Liver (tissue), 8 donors: ENCODE measurements at regions not wholly inside any gene's neighbourhood (a gene's known extent, or its start where the extent isn't known, plus 50 kb on each side); places are given as distances from the start of the nearest gene placed in this dataset.

Source experiments
- DNase-seq: peaks from one replicate; pipeline ENCODE4 v3.0.0-alpha.2; 2017; ENCODE audit warnings: low spot score
- H3K27ac ChIP-seq, 2 donors: one replicate each; pipeline ENCODE4 v1.7.0; 2013; ENCODE audit warnings: inconsistent platforms in 2 of 2, low read length in 2 of 2, control low read depth in 1 of 2, low read depth in 1 of 2, mild to moderate bottlenecking in 1 of 2
- H3K27me3 ChIP-seq, 4 donors: one replicate each; pipeline versions ENCODE4 v1.6.1 to v1.7.0; 2013; ENCODE audit warnings: low read length in 3 of 4, inconsistent platforms in 1 of 4, mild to moderate bottlenecking in 1 of 4, moderate library complexity in 1 of 4; ENCODE audit not compliant: control insufficient read depth in 4 of 4, insufficient read depth in 4 of 4
- H3K36me3 ChIP-seq, 4 donors: one replicate each; pipeline versions ENCODE4 v1.6.1 to v1.7.0; 2013; ENCODE audit warnings: low read length in 3 of 4, mild to moderate bottlenecking in 3 of 4, low read depth in 1 of 4, moderate library complexity in 1 of 4; ENCODE audit not compliant: control insufficient read depth in 4 of 4, insufficient read depth in 3 of 4
- H3K4me1 ChIP-seq, 4 donors: one replicate each; pipeline versions ENCODE4 v1.6.1 to v1.7.0; 2013; ENCODE audit warnings: low read length in 3 of 4, mild to moderate bottlenecking in 3 of 4, moderate library complexity in 1 of 4; ENCODE audit not compliant: control insufficient read depth in 4 of 4, insufficient read depth in 4 of 4
- H3K4me3 ChIP-seq, 3 donors: one replicate each; pipeline versions ENCODE4 v1.6.1 to v1.7.0; 2013; ENCODE audit warnings: low read length in 3 of 3, control low read depth in 1 of 3, low read depth in 1 of 3, mild to moderate bottlenecking in 1 of 3
- H3K9ac ChIP-seq, 2 donors: one replicate each; pipeline ENCODE4 v1.7.0; 2013; ENCODE audit warnings: low read length in 2 of 2, mild to moderate bottlenecking in 2 of 2, moderate library complexity in 2 of 2, control low read depth in 1 of 2, low read depth in 1 of 2
- H3K9me3 ChIP-seq, 4 donors: one replicate each; pipeline versions ENCODE4 v1.6.1 to v1.7.0; 2013; ENCODE audit warnings: low read length in 3 of 4; ENCODE audit not compliant: control insufficient read depth in 4 of 4
- EGR1 ChIP-seq, 2 donors: IDR thresholded peaks; 2 replicates each; pipeline ENCODE4 v1.6.1; 2016 to 2018; ENCODE audit warnings: antibody characterized with exemption in 2 of 2, low read depth in 2 of 2
- FOXA1 ChIP-seq: IDR thresholded peaks from 2 replicates; pipeline ENCODE4 v1.6.1; 2016; ENCODE audit warnings: antibody characterized with exemption
- FOXA2 ChIP-seq: IDR thresholded peaks from 2 replicates; pipeline ENCODE4 v1.6.1; 2016; ENCODE audit warnings: antibody characterized with exemption
- GABPA ChIP-seq, 2 donors: IDR thresholded peaks in 1 of 2; conservative IDR thresholded peaks in 1 of 2; 2 replicates each; pipeline ENCODE4 v1.6.1; 2016; ENCODE audit warnings: antibody characterized with exemption in 2 of 2, mild to moderate bottlenecking in 1 of 2, moderate library complexity in 1 of 2
- HNF4A ChIP-seq, 2 donors: conservative IDR thresholded peaks; 2 replicates each; pipeline ENCODE4 v1.6.1; 2016; ENCODE audit warnings: antibody characterized with exemption in 2 of 2, mild to moderate bottlenecking in 2 of 2
- HNF4G ChIP-seq: IDR thresholded peaks from 2 replicates; pipeline ENCODE4 v1.6.1; 2016; ENCODE audit warnings: antibody characterized with exemption
- NR2F2 ChIP-seq: IDR thresholded peaks from 2 replicates; pipeline ENCODE4 v1.6.1; 2016; ENCODE audit warnings: antibody characterized with exemption
- RAD21 ChIP-seq, 2 donors: IDR thresholded peaks; 2 replicates each; pipeline ENCODE4 v1.6.1; 2016; ENCODE audit warnings: antibody characterized with exemption in 2 of 2, mild to moderate bottlenecking in 2 of 2
- RXRA ChIP-seq, 2 donors: IDR thresholded peaks; 2 replicates each; pipeline ENCODE4 v1.6.1; 2017 to 2018; ENCODE audit warnings: antibody characterized with exemption in 2 of 2, mild to moderate bottlenecking in 1 of 2
- SP1 ChIP-seq: IDR thresholded peaks from 2 replicates; pipeline ENCODE4 v1.6.1; 2018; ENCODE audit warnings: antibody characterized with exemption, mild to moderate bottlenecking
- TAF1 ChIP-seq: conservative IDR thresholded peaks from 2 replicates; pipeline ENCODE4 v1.6.1; 2016; ENCODE audit warnings: antibody characterized with exemption, mild to moderate bottlenecking
- YY1 ChIP-seq: IDR thresholded peaks from 2 replicates; pipeline ENCODE4 v1.6.1; 2016; ENCODE audit warnings: antibody characterized with exemption, mild to moderate bottlenecking
- WGBS: extraction: QIAGEN DNeasy Blood & Tissue Kit; methylation state at CpG from one replicate; pipeline ENCODE4 v1.1.7; 2013; 5-methylcytosine and 5-hydroxymethylcytosine counted together
- TF ChIP-seq, protein P1 (sequence below): fragments of 150-350 bp; IDR thresholded peaks from 2 replicates; pipeline ENCODE4 v1.5.1; 2017; ENCODE audit warnings: improper control_type of control experiment, low read depth, low read length; ENCODE audit not compliant: missing input control
- TF ChIP-seq, protein P2 (sequence below): IDR thresholded peaks from 2 replicates; pipeline ENCODE4 v1.6.1; 2016; ENCODE audit warnings: antibody characterized with exemption, mild to moderate bottlenecking
- TF ChIP-seq, protein P3 (sequence below): IDR thresholded peaks from 2 replicates; pipeline ENCODE4 v1.6.1; 2016; ENCODE audit warnings: antibody characterized with exemption
- donor health status: healthy.
- donor health status: healthy.
- donor health status: healthy.
- donor health status: healthy.
- donor health status: healthy.

GRCh38 chr22:48152916-48153315, 1390.5 kb downstream of the TBC1D22A start (continued):
- TF ChIP-seq, protein P1, sequence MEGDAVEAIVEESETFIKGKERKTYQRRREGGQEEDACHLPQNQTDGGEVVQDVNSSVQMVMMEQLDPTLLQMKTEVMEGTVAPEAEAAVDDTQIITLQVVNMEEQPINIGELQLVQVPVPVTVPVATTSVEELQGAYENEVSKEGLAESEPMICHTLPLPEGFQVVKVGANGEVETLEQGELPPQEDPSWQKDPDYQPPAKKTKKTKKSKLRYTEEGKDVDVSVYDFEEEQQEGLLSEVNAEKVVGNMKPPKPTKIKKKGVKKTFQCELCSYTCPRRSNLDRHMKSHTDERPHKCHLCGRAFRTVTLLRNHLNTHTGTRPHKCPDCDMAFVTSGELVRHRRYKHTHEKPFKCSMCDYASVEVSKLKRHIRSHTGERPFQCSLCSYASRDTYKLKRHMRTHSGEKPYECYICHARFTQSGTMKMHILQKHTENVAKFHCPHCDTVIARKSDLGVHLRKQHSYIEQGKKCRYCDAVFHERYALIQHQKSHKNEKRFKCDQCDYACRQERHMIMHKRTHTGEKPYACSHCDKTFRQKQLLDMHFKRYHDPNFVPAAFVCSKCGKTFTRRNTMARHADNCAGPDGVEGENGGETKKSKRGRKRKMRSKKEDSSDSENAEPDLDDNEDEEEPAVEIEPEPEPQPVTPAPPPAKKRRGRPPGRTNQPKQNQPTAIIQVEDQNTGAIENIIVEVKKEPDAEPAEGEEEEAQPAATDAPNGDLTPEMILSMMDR = no peak
- TF ChIP-seq FOXA1 = no peak

DNA sequence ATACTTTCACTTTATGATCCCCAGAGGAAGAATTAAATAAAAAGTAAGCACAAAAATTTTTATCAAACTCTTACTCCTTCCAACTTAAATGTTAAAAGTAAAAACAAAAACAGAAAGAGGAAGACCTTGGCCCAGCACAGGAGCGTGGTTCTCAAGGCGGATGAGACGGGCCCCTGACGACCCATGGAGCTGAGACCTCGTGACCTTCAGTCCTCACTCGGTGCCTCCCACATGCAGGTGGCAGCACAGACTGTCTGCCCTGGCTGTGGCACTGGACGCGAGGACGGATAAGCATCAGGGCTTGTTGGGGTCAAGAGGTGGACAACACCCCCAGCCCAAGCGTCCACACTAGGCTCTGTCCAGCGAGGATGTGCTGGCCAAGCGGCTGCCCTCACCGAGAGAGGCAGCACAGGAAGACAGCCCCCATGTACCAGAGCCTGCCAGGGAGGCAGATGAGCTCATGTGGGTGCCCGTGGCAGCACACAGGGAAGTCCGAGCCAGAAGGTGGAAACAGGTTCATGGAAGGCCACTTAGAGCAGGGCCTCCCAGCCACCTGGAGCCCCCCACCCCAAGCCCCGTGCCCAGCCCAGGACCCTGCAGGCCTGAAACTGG, 1389.8 kb downstream of the TBC1D22A start:
- Histone ChIP-seq H3K27me3 (no peaks in the 10 kb centered on the region), H3K9ac (no peak overlapping the region), H3K9me3 (no peaks in the 10 kb centered on the region), H3K4me1 (no peaks in the 10 kb centered on the region), H3K36me3 (no peaks in the 10 kb centered on the region), H3K27ac (no peak overlapping the region), H3K4me3 (no peak overlapping the region)
- DNase-seq = no peak
- TF ChIP-seq TAF1 = no peak
- TF ChIP-seq RXRA (IDR thresholded peaks at IDR 0.05) = no peak
- TF ChIP-seq RAD21 (IDR thresholded peaks at IDR 0.05) = no peak
- TF ChIP-seq FOXA2 = no peak
- TF ChIP-seq HNF4A (conservative IDR thresholded peaks at IDR 0.05) = no peak
- TF ChIP-seq FOXA1 = no peak
- no peak for TF ChIP-seq GABPA (IDR thresholded peaks at IDR 0.05 in 1 of 2, conservative IDR thresholded peaks at IDR 0.05 in 1 of 2)
- TF ChIP-seq, protein P2, sequence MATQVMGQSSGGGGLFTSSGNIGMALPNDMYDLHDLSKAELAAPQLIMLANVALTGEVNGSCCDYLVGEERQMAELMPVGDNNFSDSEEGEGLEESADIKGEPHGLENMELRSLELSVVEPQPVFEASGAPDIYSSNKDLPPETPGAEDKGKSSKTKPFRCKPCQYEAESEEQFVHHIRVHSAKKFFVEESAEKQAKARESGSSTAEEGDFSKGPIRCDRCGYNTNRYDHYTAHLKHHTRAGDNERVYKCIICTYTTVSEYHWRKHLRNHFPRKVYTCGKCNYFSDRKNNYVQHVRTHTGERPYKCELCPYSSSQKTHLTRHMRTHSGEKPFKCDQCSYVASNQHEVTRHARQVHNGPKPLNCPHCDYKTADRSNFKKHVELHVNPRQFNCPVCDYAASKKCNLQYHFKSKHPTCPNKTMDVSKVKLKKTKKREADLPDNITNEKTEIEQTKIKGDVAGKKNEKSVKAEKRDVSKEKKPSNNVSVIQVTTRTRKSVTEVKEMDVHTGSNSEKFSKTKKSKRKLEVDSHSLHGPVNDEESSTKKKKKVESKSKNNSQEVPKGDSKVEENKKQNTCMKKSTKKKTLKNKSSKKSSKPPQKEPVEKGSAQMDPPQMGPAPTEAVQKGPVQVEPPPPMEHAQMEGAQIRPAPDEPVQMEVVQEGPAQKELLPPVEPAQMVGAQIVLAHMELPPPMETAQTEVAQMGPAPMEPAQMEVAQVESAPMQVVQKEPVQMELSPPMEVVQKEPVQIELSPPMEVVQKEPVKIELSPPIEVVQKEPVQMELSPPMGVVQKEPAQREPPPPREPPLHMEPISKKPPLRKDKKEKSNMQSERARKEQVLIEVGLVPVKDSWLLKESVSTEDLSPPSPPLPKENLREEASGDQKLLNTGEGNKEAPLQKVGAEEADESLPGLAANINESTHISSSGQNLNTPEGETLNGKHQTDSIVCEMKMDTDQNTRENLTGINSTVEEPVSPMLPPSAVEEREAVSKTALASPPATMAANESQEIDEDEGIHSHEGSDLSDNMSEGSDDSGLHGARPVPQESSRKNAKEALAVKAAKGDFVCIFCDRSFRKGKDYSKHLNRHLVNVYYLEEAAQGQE = no peak
- no peak for TF ChIP-seq SP1
- no peak for TF ChIP-seq NR2F2
- TF ChIP-seq, protein P3, sequence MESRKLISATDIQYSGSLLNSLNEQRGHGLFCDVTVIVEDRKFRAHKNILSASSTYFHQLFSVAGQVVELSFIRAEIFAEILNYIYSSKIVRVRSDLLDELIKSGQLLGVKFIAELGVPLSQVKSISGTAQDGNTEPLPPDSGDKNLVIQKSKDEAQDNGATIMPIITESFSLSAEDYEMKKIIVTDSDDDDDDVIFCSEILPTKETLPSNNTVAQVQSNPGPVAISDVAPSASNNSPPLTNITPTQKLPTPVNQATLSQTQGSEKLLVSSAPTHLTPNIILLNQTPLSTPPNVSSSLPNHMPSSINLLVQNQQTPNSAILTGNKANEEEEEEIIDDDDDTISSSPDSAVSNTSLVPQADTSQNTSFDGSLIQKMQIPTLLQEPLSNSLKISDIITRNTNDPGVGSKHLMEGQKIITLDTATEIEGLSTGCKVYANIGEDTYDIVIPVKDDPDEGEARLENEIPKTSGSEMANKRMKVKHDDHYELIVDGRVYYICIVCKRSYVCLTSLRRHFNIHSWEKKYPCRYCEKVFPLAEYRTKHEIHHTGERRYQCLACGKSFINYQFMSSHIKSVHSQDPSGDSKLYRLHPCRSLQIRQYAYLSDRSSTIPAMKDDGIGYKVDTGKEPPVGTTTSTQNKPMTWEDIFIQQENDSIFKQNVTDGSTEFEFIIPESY = no peak
- no peak for TF ChIP-seq EGR1 (IDR thresholded peaks at IDR 0.05; ENCODE audit: low read depth in 2 of 2)
- TF ChIP-seq YY1 = no peak
- TF ChIP-seq HNF4G = no peak
- 60% methylated on average over 16 of the region's 16 CpGs for WGBS

DNA sequence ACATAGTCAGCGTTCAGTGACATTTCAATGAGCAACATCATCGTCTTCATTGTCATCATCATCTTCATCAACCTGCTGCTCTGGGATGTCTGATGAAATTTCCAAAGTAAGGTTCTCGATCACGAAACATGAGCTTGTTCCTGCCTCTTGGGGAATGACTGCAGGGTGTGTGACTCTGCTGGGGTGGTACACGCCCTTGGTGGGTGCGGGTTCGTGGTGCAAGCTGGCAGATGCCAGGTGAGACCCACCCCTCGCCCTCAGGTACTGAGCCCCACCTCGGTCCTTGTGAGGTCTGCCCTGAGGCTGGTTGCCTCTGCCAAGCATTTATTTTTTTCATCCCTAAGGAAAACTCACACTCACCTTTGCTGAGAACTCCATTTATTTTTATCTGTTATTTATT, 1389.2 kb downstream of the TBC1D22A start:
- DNase-seq = no peak
- H3K4me3 ChIP-seq = no peak overlapping the region
- TF ChIP-seq FOXA1 (no peak), HNF4A (conservative IDR thresholded peaks at IDR 0.05) (no peak)
- H3K27ac ChIP-seq = no peak overlapping the region
- H3K27me3 ChIP-seq = no peaks in the 10 kb centered on the region
- no peaks in the 10 kb centered on the region for H3K36me3 ChIP-seq
- WGBS = 75% methylated on average over 9 of the region's 9 CpGs
- H3K9me3 ChIP-seq = no peaks in the 10 kb centered on the region
- H3K9ac ChIP-seq = no peak overlapping the region
- no peaks in the 10 kb centered on the region for H3K4me1 ChIP-seq
